D721Med (cell line): ENCODE measurements at regions not wholly inside any gene's neighbourhood (a gene's known extent, or its start where the extent isn't known, plus 50 kb on each side); places are given as distances from the start of the nearest gene placed in this dataset.

Source experiments
- DNase-seq: peaks from one replicate; pipeline ENCODE4 v3.0.0; 2011; ENCODE audit warnings: low spot score; ENCODE audit not compliant: insufficient read length
- FAIRE-seq: peaks from 2 replicates; lab custom pipeline; 2011; peaks lifted over from hg19 to GRCh38; lab: Jason Lieb, UNC
- CTCF ChIP-seq: IDR thresholded peaks from 2 replicates; pipeline ENCODE4 v1.5.1; 2012; ENCODE audit warnings: mild to moderate bottlenecking, control low read depth; ENCODE audit not compliant: insufficient read depth; ENCODE audit errors: missing control alignments

GRCh38 chr2:150872756-150873395 lies 385.4 kb upstream of the RND3 start:
- DNase-seq (no peak), FAIRE-seq (no peak)
- no peak for TF ChIP-seq CTCF

DNA sequence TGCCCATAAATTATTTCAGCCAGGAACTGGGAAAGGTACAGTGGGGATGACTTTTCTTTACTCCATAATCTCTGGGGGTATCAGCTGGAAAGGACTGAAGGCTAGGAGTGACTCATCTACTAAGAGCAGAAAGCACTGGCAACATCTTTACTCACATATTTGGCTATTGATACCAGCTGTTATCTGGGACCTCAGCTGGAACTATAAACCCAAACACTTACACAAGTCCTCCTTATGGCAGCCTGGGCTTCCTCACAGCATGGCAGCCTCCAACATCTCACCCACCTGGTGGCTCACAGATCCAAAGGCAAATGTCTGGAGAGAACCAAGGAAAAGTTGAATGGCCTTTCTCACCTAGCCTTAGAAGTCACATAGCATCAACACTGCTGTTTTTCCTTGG lies 379.0 kb upstream of the RND3 start:
- TF ChIP-seq CTCF = no peak
- DNase-seq (no peak), FAIRE-seq (no peak)

GRCh38 chr2:150863691-150864090 lies 376.2 kb upstream of the RND3 start:
- FAIRE-seq = no peak
- no peak for DNase-seq
- TF ChIP-seq CTCF = no peak

DNA sequence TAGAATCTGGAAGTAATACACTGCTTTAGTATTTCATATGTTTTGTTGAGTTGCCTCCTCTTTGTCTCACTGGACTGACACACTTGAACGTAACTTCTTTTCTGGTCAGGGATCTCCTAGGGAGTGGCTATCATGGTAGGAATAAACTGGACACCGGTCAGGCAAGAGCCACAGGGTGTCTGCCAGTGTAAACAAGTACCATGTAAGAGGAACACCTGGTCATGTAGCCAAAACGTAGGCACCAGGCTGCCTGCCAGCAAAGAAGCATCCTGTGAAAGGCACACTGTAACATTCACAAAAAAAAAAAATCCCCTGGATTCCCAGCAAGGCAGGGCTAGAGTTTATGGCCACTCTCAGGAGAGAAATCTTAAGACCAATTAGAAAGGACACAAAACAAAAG lies 372.8 kb upstream of the RND3 start:
- FAIRE-seq (no peak), DNase-seq (no peak)
- TF ChIP-seq CTCF = no peak

- FAIRE-seq = no peak
These were observed 372.4 kb upstream of the RND3 start for GRCh38 chr2:150859877-150860276.

DNA sequence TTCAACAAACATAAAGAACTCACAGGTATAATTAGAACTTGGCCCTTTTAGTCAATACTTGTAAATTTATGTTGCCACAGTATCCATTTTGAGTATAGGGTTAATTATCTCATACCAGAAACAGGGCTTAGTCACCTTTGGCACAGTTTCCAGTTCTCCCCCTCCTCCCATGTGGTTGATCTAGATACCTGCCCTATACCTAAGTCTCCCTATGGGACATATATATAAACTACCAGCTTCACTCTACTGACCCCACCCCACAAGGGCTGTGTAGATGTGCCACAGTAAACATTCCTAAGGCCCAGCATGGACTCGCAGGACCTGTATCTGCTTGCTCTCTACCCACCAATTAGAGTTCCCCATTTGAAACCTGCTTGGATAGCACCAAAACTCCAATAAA lies 371.7 kb upstream of the RND3 start:
- no peak for TF ChIP-seq CTCF
- no peak for FAIRE-seq
- DNase-seq = no peak

More at GRCh38 chr2:150859877-150860276, 372.4 kb upstream of the RND3 start:
- no peak for DNase-seq
- TF ChIP-seq CTCF = no peak

DNA sequence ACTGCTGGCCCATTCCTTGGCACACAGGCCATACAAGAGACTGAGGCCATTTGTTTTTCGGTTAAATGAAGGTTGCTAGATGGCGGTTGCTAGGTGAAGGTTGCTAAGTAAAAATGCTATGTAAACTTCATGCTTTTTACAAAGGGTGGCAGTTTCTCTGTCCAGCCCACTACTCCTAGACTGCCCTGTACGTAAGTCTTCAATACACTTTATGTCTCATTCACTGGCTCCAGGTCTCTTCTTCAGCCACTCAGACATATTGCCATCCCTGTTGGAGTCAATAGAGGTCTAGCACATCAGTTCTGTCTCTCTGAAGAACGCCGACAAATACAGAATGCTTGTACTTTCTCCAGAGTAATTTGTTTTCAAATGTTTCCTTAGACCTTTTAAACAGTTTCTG lies 370.9 kb upstream of the RND3 start:
- FAIRE-seq (no peak), DNase-seq (no peak)
- TF ChIP-seq CTCF = no peak
